ENCODE measurements at regions not wholly inside any gene's neighbourhood (a gene's known extent, or its start where the extent isn't known, plus 50 kb on each side); places are given as distances from the start of the nearest gene placed in this dataset.
"Not testable (repeated sequence)": the region's sequence is repeated elsewhere in the genome, so short reads cannot be mapped to it uniquely, and the experiment has no call there.

DNA sequence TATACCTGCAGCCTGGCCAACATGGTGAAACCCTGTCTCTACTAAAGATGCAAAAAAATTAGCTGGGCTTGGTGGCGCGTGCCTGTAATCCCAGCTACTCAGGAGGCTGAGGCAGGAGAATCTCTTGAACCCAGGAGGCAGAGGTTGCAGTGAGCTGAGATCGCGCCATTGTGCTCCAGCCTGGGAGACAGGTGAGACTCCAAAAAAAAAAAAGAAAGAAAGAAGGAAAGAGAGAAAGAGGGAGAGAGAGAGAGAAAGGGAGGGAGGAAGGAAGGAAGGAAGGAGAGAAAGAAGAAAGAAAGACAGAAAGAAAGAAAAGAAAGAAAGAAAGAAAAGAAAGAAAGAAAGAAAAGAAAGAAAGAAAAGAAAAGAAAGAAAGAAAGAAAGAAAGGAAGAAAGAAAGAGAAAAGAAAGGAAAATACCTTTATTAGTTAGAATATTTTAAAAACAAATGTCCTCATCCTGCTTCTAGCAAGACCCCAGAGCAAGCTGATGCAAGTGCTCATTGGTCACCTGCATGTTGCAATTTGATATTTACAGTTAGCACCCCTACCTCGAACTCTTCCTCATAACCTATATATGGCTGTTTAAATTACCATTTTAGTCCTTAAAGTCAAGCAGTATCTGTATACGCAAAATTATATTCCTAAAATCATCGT lies 57.0 kb upstream of the TNFAIP3 start:
- H3K79me1 ChIP-seq (ENCODE audit: low read depth in 1 of 2, low read length in 2 of 2); H3K9me3 ChIP-seq (ENCODE audit: control insufficient read depth, insufficient read depth, low read length); H2AK5ac ChIP-seq (ENCODE audit: low read depth, low read length); DNase-seq; H3K4me1 ChIP-seq (ENCODE audit: control insufficient read depth, insufficient read depth, low read length); H3K27me3 ChIP-seq (ENCODE audit: control insufficient read depth, insufficient read depth, low read length); H3K9me1 ChIP-seq (ENCODE audit: insufficient read depth, low read length); ATAC-seq (ENCODE audit: low read depth); H2AK9ac ChIP-seq (replicated peaks; ENCODE audit: low read depth, low read length, poor library complexity); H3K18ac ChIP-seq (ENCODE audit: low read depth, low read length); H4K91ac ChIP-seq (ENCODE audit: insufficient read depth, low read depth, low read length); H4K8ac ChIP-seq (ENCODE audit: low read depth in 2 of 2, low read length in 2 of 2); H2BK15ac ChIP-seq (ENCODE audit: low read depth, low read length); H2BK20ac ChIP-seq (ENCODE audit: low read depth, low read length); H2BK120ac ChIP-seq (ENCODE audit: low read depth, low read length); POLR2A ChIA-PET (ENCODE audit: unreplicated experiment); H3K4ac ChIP-seq (ENCODE audit: low read depth, low read length); BruUV-seq (replicated peaks); H3K4me2 ChIP-seq (ENCODE audit: low read depth, low read length); H2BK5ac ChIP-seq (ENCODE audit: low read depth, low read length, poor library complexity, severe bottlenecking); H3K14ac ChIP-seq (replicated peaks; ENCODE audit: low read depth, low read length); H3K23ac ChIP-seq (ENCODE audit: low read depth, low read length); H3K36me3 ChIP-seq (ENCODE audit: control insufficient read depth, insufficient read depth, low read length); H2AFZ ChIP-seq (replicated peaks; ENCODE audit: low read length, poor library complexity); H3K27ac ChIP-seq (ENCODE audit: insufficient read depth, low read length); H4K5ac ChIP-seq (ENCODE audit: low read depth, low read length); H4K20me1 ChIP-seq (ENCODE audit: insufficient read depth, low read length); dilution Hi-C loops (cut with HindIII; ENCODE audit: low sequenced_read_pairs, unreplicated experiment); H3K9ac ChIP-seq (ENCODE audit: low read depth, low read length); H3K4me3 ChIP-seq (ENCODE audit: insufficient read depth, low read depth, low read length); intact Hi-C loops (cut with micrococcal nuclease); H3K56ac ChIP-seq (ENCODE audit: extremely low read depth, insufficient read depth, low read length); in situ Hi-C loops (cut with MboI; ENCODE audit: low sequenced_read_pairs): not testable (repeated sequence)
- 70% methylated on average over 3 of the region's 7 CpGs; no CpG with 5 or more reads in 1 of the 2 experiments for WGBS, 2 experiments (ENCODE audit: extremely low coverage in 2 of 2, insufficient read length in 1 of 2)
- CTCF ChIA-PET, result interaction anchor here (1.3 kb wide), 1 partner anchor 135 kb away, joined by 3 read pairs; no protein-coding TSS in a partner anchor
